GM21717 (cell line): ENCODE measurements at regions not wholly inside any gene's neighbourhood (a gene's known extent, or its start where the extent isn't known, plus 50 kb on each side); places are given as distances from the start of the nearest gene placed in this dataset.
"Not testable (repeated sequence)": the region's sequence is repeated elsewhere in the genome, so short reads cannot be mapped to it uniquely, and the experiment has no call there.

Experiments used
- ATAC-seq: cut with Tn5 transposase; IDR thresholded peaks from one replicate; pipeline ENCODE4 v1.9.1; 2021; ENCODE audit warnings: mild to moderate bottlenecking, moderate library complexity; ENCODE audit not compliant: unreplicated experiment

GRCh38 chr11:49817705-49818430 lies 134.3 kb upstream of the OR4C13 start:
- not testable (repeated sequence) for ATAC-seq

GRCh38 chr11:49823188-49823587 lies 129.0 kb upstream of the OR4C13 start:
- not testable (repeated sequence) for ATAC-seq

- not testable (repeated sequence) for ATAC-seq
Observed at GRCh38 chr11:49850541-49850940, 101.7 kb upstream of the OR4C13 start.

GRCh38 chr11:49851511-49851910 lies 100.7 kb upstream of the OR4C13 start:
- ATAC-seq, result no peak

GRCh38 chr11:49851971-49852389 lies 100.2 kb upstream of the OR4C13 start:
- ATAC-seq, result no peak

GRCh38 chr11:49888875-49889274 lies 63.3 kb upstream of the OR4C13 start:
- ATAC-seq, result not testable (repeated sequence)

GRCh38 chr11:49891910-49892671 lies 60.1 kb upstream of the OR4C13 start:
- not testable (repeated sequence) for ATAC-seq

- ATAC-seq, result not testable (repeated sequence)
Observed at GRCh38 chr11:49893442-49893841, 58.7 kb upstream of the OR4C13 start.
